GM12892 (cell line): ENCODE measurements at regions not wholly inside any gene's neighbourhood (a gene's known extent, or its start where the extent isn't known, plus 50 kb on each side); places are given as distances from the start of the nearest gene placed in this dataset.

ENCODE experiments used
- DNase-seq: peaks from one replicate; pipeline ENCODE4 v3.0.0; 2011; ENCODE audit not compliant: insufficient read length
- FAIRE-seq: peaks from 2 replicates; lab custom pipeline; 2011; peaks lifted over from hg19 to GRCh38; lab: Jason Lieb, UNC
- POLR2A ChIP-seq: IDR thresholded peaks from 2 replicates; pipeline ENCODE4 v1.6.1; 2011; ENCODE audit warnings: low read depth, low read length, control low read depth
- POLR2AphosphoS5 ChIP-seq: IDR thresholded peaks from 2 replicates; pipeline ENCODE4 v1.6.1; 2011; ENCODE audit warnings: low read depth, low read length, control low read depth
- TAF1 ChIP-seq: IDR thresholded peaks from 2 replicates; pipeline ENCODE4 v1.6.1; 2011; ENCODE audit warnings: low read depth, mild to moderate bottlenecking, control low read depth, low read length, borderline replicate concordance

GRCh38 chr10:69684020-69684980 lies 54.3 kb downstream of the FAM241B start:
- TF ChIP-seq TAF1 (no peak), POLR2A (no peak), POLR2AphosphoS5 (no peak)
- no peak for FAIRE-seq
- no peak for DNase-seq

DNA sequence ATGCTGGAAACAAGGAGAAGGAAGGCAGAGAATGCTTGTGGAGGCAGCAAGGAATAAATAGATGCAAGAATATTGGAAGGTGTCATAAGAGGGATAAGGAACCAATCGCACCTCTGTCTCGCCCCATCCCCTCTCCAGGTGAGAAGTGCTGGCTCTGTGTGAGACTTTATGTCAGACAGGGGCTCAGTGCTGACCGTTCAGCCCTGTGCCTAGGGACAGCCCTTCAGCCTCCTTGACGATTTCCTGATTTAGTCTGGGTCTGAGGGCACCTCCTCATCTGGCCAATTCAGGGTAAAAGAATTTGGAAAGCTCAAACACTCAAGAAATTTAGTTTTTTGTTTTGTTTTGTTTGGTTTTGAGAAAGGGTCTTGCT lies 54.9 kb downstream of the FAM241B start:
- no peak for DNase-seq
- TF ChIP-seq POLR2A (no peak), TAF1 (no peak), POLR2AphosphoS5 (no peak)
- FAIRE-seq: no peak

- DNase-seq: no peak
- TF ChIP-seq TAF1 (no peak), POLR2AphosphoS5 (no peak), POLR2A (no peak)
- no peak for FAIRE-seq
Measured at GRCh38 chr10:69685426-69685801, 55.4 kb downstream of the FAM241B start.

- FAIRE-seq: no peak
- no peak for DNase-seq
- no peak for TF ChIP-seq POLR2AphosphoS5
- TF ChIP-seq POLR2A: no peak
- no peak for TF ChIP-seq TAF1
Measured at GRCh38 chr10:69685802-69686585, 55.9 kb downstream of the FAM241B start.

- TF ChIP-seq TAF1: no peak
- TF ChIP-seq POLR2AphosphoS5: no peak
- no peak for TF ChIP-seq POLR2A
- FAIRE-seq (no peak), DNase-seq (no peak)
Measured at GRCh38 chr10:69686866-69687265, 56.8 kb downstream of the FAM241B start.

DNA sequence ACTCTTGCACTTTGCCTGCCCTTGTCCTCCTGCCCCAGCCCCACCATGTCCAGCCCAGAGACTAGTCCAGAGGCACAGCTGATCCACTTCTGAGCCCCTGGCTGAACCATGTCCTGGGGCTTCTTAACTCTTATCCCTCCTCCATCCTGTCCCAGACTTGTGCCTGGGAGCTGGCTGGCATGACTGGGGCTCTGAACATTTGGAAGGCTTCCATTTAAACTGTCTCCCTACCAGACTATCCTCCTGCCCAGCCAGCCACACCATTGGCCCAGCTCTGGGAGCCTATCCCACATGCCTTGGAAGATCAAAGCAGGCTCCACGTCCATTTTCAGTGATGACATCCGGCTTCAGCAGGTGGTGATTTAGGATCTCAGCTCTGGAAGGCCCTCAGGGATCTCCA lies 57.4 kb downstream of the FAM241B start:
- no peak for DNase-seq
- no peak for FAIRE-seq
- TF ChIP-seq POLR2AphosphoS5 (no peak), TAF1 (no peak)

- FAIRE-seq: no peak
- DNase-seq: no peak
- no peak for TF ChIP-seq TAF1
Measured at GRCh38 chr10:69692267-69692666, 62.2 kb downstream of the FAM241B start.

DNA sequence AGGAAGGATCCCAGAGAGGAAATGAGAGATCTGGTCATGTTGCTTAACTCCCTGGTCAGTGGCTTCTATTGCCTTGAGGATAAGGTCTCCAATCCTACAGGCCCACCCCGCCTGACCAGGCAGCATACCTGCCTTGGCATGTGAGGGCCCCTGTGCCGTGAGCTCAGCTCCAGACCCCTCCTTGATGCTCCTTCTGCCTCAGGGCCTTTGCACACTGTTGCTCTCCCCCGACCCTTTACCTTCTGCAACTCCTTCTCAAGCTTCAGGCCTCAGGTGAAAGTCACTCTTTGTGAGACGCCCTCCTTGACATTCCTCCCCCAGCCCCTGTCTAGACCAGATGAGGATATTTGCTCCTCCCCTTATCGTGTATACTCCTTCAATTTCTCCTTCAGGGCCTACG lies 62.8 kb downstream of the FAM241B start:
- TF ChIP-seq TAF1 (no peak), POLR2A (no peak), POLR2AphosphoS5 (no peak)
- FAIRE-seq: no peak
- no peak for DNase-seq

- no peak for FAIRE-seq
- TF ChIP-seq POLR2A: no peak
- TF ChIP-seq TAF1: no peak
- no peak for DNase-seq
Measured at GRCh38 chr10:69693886-69694285, 63.8 kb downstream of the FAM241B start.

GRCh38 chr10:69696073-69696731 lies 66.2 kb downstream of the FAM241B start:
- TF ChIP-seq POLR2A (no peak), POLR2AphosphoS5 (no peak), TAF1 (no peak)
- no peak for DNase-seq
- FAIRE-seq: no peak

- no peak for TF ChIP-seq TAF1
- no peak for TF ChIP-seq POLR2AphosphoS5
- DNase-seq (no peak), FAIRE-seq (no peak)
Measured at GRCh38 chr10:69697006-69697405, 67.0 kb downstream of the FAM241B start.

GRCh38 chr10:69703256-69703655 lies 73.2 kb downstream of the FAM241B start:
- FAIRE-seq (no peak), DNase-seq (no peak)
- TF ChIP-seq POLR2A: no peak
- no peak for TF ChIP-seq TAF1
- no peak for TF ChIP-seq POLR2AphosphoS5
